Esophagus squamous epithelium (tissue), 5 donors: ENCODE measurements at regions not wholly inside any gene's neighbourhood (a gene's known extent, or its start where the extent isn't known, plus 50 kb on each side); places are given as distances from the start of the nearest gene placed in this dataset.

ENCODE experiments used
- DNase-seq: peaks from one replicate; lab custom pipeline; 2025; lab: John Stamatoyannopoulos, UW
- H3K27ac ChIP-seq, 4 donors: fragments of 200-600 bp; sonication (generic); one replicate each; pipeline ENCODE4 v1.5.1; 2016 to 2019; ENCODE audit warnings: mild to moderate bottlenecking in 1 of 4
- H3K27me3 ChIP-seq, 4 donors: fragments of 200-600 bp; sonication (generic); 1 replicate in 3 of 4; 2 replicates in 1 of 4; pipeline versions ENCODE4 v1.5.1 to v1.6.0; 2017 to 2021; ENCODE audit warnings: antibody characterized with exemption in 1 of 4
- H3K36me3 ChIP-seq, 3 donors: fragments of 200-600 bp; sonication (generic); one replicate each; pipeline ENCODE4 v1.5.1; 2016 to 2019
- H3K4me1 ChIP-seq, 3 donors: fragments of 200-600 bp; sonication (generic); one replicate each; pipeline ENCODE4 v1.5.1; 2017 to 2019
- H3K4me3 ChIP-seq, 4 donors: fragments of 200-600 bp; sonication (generic); 1 replicate in 3 of 4; 2 replicates in 1 of 4; pipeline ENCODE4 v1.5.1; 2016 to 2019; ENCODE audit warnings: mild to moderate bottlenecking in 2 of 4, moderate library complexity in 1 of 4
- H3K9me3 ChIP-seq, 3 donors: fragments of 200-600 bp; sonication (generic); one replicate each; pipeline ENCODE4 v1.5.1; 2016 to 2019
- POLR2A ChIP-seq, 4 donors: fragments of 450-650 bp; IDR thresholded peaks; one replicate each; pipeline ENCODE4 v1.6.1; 2017; ENCODE audit warnings: antibody characterized with exemption in 4 of 4, mild to moderate bottlenecking in 4 of 4, moderate library complexity in 3 of 4
- WGBS, 2 donors: methylation state at CpG; one replicate each; pipeline ENCODE4 v1.1.5; 2018; 5-methylcytosine and 5-hydroxymethylcytosine counted together
- intact Hi-C: fragments of 100-400 bp; cut with DNase I; formaldehyde crosslinking; loops from one replicate; pipeline ENCODE4 v1.15.0; 2022
- TF ChIP-seq, protein P1 (sequence below), 6 experiments: fragments of 450-650 bp in 4 of 6; fragments of 200-600 bp in 2 of 6; sonication (generic) in 2 of 6; IDR thresholded peaks; one replicate each; pipeline ENCODE4 v1.5.1; 2016 to 2019; ENCODE audit warnings: antibody characterized with exemption in 6 of 6, mild to moderate bottlenecking in 4 of 6, moderate library complexity in 4 of 6
- donor health status: DM: yes; HTN: yes; CAD: no.

DNA sequence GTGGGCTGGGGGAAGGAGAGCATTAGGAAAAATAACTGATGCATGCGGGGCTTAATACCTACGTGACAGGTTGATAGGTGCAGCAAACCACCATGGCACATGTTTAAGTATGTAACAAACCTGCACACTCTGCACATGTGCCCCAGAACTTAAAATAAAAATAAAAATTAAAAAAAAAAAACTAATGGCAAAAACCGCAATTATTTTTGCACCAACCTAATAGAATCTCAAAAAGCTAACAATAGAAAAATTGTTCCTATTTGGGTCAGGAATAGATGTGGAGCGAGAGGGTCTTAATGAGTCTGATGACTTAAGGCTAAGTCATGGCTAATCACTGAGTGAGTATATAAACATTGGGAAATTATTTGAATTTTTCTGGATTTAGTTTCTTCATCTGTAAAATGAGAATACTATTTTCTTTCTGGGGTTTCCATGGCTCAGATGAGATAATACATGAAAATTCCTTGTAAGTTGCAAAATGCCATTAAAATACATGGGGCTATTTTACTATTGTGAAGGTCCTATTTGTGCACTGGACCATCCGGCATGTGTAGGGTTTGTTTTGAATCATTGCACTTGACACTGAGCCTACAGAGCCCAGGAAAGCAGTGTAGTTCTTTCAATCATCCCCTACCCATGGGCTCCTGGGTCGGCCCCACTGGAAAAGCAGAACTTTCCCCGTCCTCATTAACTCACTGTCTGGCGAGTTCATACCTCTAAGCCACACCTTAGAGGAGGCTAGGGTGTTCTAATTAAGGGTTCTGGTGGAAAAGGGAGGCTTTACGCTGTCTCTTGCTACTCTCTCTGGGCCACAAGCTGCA lies 164.1 kb upstream of the NTF3 start:
- 71 to 83% methylated on average over 8 to 9 of the region's 9 CpGs for WGBS, 2 donors
- no peaks in the 10 kb centered on the region for H3K9me3 ChIP-seq

DNA sequence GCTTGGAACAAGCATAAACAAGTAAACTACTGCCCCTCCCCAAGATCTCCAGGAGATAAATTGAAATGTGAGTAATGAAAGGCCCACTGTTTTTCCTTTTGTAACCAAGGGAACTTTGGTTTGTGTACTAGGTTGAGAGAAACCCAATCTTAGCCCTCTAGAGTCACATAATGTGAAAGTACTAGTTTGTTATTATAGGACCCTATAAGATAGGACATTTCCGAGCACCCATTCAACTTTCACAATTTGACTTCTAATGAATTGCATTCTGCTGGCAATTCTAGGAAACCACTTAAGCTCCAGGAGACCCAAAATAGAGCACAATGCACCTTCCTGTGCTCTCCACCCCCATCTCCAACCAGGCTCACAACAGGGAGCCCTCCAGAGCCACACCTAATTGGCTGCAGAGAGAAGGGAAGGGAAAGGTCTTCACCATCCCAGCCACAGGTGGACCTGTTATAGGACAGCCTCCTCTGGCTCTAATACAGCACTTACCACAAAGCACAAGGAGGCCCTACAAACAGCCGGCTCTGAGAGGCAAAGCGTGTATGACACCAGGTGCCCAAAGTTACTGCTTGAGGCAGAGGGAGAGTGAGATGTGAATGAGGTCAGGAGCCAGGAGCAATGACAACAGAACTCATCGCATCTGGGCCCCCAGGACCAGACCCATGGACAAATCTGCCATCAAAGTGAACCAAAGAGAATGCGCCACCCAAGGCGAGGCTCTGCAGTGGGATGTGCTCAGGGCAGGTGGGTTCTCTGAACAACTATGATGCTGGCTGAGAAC lies 163.3 kb upstream of the NTF3 start:
- no peak for DNase-seq
- Histone ChIP-seq H3K27me3 (no peaks in the 10 kb centered on the region), H3K27ac (no peak overlapping the region), H3K36me3 (no peaks in the 10 kb centered on the region), H3K4me1 (no peaks in the 10 kb centered on the region), H3K4me3 (no peak overlapping the region), H3K9me3 (no peaks in the 10 kb centered on the region)
- TF ChIP-seq POLR2A (IDR thresholded peaks at IDR 0.05): no peak
- TF ChIP-seq, protein P1, sequence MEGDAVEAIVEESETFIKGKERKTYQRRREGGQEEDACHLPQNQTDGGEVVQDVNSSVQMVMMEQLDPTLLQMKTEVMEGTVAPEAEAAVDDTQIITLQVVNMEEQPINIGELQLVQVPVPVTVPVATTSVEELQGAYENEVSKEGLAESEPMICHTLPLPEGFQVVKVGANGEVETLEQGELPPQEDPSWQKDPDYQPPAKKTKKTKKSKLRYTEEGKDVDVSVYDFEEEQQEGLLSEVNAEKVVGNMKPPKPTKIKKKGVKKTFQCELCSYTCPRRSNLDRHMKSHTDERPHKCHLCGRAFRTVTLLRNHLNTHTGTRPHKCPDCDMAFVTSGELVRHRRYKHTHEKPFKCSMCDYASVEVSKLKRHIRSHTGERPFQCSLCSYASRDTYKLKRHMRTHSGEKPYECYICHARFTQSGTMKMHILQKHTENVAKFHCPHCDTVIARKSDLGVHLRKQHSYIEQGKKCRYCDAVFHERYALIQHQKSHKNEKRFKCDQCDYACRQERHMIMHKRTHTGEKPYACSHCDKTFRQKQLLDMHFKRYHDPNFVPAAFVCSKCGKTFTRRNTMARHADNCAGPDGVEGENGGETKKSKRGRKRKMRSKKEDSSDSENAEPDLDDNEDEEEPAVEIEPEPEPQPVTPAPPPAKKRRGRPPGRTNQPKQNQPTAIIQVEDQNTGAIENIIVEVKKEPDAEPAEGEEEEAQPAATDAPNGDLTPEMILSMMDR (IDR thresholded peaks at IDR 0.05): no peak
- WGBS, 2 donors: 89 to 93% methylated on average over 5 to 6 of the region's 6 CpGs
- intact Hi-C loops: no loop called here

More for the DNA sequence above, 164.1 kb upstream of the NTF3 start:
- Histone ChIP-seq H3K4me1 (peaks cover 0 to under 1% (median 0%) of the 10 kb centered on the region in 3 donors), H3K27me3 (no peaks in the 10 kb centered on the region), H3K4me3 (no peak overlapping the region), H3K27ac (no peak overlapping the region), H3K36me3 (no peaks in the 10 kb centered on the region)
- intact Hi-C loops: no loop called here
- DNase-seq: no peak
- no peak for TF ChIP-seq POLR2A (IDR thresholded peaks at IDR 0.05)
- TF ChIP-seq, protein P1 (IDR thresholded peaks at IDR 0.05): no peak

DNA sequence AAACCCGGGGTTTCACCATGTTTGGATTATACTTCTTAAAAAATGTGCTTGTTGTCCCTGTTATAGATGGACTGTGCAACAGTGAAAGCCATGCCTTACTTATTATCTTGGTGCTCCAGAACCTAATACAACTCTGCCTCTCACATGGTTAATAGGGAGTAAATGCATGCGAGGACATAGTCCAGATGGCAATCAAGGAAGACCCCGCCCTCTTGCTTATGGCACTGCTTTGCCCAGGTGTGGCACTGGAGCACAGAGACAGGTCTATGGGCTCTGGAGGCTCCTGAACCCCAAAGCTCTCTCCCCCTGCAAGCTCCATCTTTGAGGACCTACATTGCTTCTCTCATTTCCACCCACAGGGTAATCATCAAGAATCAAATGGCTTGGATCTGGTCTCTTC lies 162.1 kb upstream of the NTF3 start:
- DNase-seq: no peak
- TF ChIP-seq, protein P1 (IDR thresholded peaks at IDR 0.05): no peak
- no peak for TF ChIP-seq POLR2A (IDR thresholded peaks at IDR 0.05)
- H3K4me3 ChIP-seq: no peak overlapping the region
- H3K36me3 ChIP-seq: no peaks in the 10 kb centered on the region
- no peaks in the 10 kb centered on the region for H3K27me3 ChIP-seq
- H3K4me1 ChIP-seq: peaks cover 0 to 5% (median 0%) of the 10 kb centered on the region in 3 donors
- H3K27ac ChIP-seq: no peak overlapping the region
- 90 to 93% methylated on average over 2 to 3 of the region's 3 CpGs for WGBS, 2 donors
- intact Hi-C loops: no loop called here
- no peaks in the 10 kb centered on the region for H3K9me3 ChIP-seq

DNA sequence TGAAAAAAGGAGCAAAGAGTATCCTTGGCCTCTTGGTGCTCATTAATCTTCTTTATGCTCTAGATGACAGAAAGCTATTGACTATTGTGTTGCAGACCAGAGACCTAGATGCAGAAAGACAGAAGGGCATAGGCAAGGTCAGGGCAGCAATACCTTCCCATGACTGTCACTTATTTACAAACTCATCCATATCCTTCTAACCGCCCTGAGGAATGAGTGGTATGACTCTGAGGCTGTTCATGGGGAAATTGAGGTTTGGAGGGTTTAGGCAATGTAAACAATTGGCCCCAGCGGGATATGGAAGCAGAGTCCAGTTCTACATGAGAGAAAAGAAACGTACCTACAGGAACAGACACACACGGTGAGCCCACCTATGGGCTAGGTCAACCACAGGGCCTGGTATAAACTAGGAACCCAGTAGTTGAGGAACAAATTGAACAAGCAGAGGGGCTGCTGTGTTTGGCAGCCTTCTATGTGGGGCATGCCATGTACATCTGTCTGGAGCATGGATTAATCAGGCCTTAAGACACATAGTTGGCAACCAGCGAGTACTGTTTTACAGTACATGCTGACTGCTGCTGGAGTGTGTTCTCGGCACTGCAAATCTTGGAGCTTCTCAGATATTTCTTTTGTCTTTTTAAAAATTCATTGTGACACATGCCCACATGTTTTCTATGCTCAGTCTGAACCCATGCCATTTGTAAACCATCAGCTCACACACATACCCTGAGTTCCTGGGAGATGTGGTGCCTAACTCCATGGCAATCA lies 159.7 kb upstream of the NTF3 start:
- Histone ChIP-seq H3K27me3 (peaks cover 0 to 6% (median 0%) of the 10 kb centered on the region in 4 donors), H3K36me3 (no peaks in the 10 kb centered on the region), H3K4me3 (no peak overlapping the region), H3K9me3 (no peaks in the 10 kb centered on the region), H3K4me1 (peaks cover 0 to 19% (median 5%) of the 10 kb centered on the region in 3 donors), H3K27ac (no peak overlapping the region)
- intact Hi-C loops: no loop called here
- WGBS, 2 donors: 74 to 79% methylated on average over 6 of the region's 6 CpGs
- no peak for DNase-seq
- TF ChIP-seq POLR2A (IDR thresholded peaks at IDR 0.05): no peak
- TF ChIP-seq, protein P1 (IDR thresholded peaks at IDR 0.05): no peak
